ENCODE measurements at regions not wholly inside any gene's neighbourhood (a gene's known extent, or its start where the extent isn't known, plus 50 kb on each side); places are given as distances from the start of the nearest gene placed in this dataset.
A peak's percentile ranks its signal among the peaks of the same experiment; 100 is the strongest.
"Not testable (repeated sequence)": the region's sequence is repeated elsewhere in the genome, so short reads cannot be mapped to it uniquely, and the experiment has no call there.

DNA sequence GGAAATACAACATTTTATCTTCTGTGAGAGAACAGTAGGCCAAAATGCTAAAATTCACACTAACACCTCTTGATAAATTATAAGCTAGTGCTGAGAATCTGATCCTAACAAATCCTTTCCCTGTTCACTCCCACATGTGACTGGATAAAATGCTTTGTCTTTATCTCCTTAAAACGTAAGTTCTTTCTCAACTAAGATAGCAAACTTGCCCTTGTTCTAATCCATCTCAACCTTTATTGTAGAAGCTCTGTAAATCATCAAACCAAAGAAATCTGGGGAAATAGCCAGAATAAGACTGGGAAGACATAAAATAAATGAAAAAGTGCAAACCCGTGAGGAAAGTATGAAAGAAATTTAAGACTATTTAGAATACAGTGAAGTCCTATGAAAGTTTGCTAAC is 1058.4 kb upstream of the ACVR2A start:
- no peak for DNase-seq (ENCODE audit: low read depth)
- H3K4me3 ChIP-seq (ENCODE audit: low read depth, low read length) = no peak overlapping the region

GRCh38 chr2:146785101-146785500 is 1059.7 kb upstream of the ACVR2A start:
- no peak overlapping the region for H3K4me3 ChIP-seq (ENCODE audit: low read depth, low read length)
- no peak for DNase-seq (ENCODE audit: low read depth)

DNA sequence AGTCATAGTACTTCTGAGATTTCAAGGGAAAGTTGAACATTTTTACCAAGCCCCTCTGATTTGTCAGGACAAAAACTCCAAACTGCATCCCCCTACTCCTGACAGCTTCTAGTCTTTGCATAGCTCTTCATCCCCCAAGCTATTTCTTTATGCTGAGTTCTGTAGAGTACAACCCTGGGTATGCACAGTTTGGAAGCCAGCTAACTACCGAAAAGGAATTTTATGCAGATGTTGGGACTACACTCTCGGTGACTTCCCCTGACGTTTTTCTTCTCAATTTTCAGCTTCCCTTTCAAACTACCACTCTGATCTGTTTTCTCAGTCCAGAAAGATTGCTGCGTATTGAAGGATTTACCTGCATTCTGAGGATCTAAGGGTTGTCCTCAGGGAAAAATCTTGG is 1060.2 kb upstream of the ACVR2A start:
- no peak for DNase-seq (ENCODE audit: low read depth)
- no peak overlapping the region for H3K4me3 ChIP-seq (ENCODE audit: low read depth, low read length)

GRCh38 chr2:146777181-146777580 is 1067.6 kb upstream of the ACVR2A start:
- no peak for DNase-seq (ENCODE audit: low read depth)
- no peak overlapping the region for H3K4me3 ChIP-seq (ENCODE audit: low read depth, low read length)

- DNase-seq (ENCODE audit: low read depth) = no peak
- no peak overlapping the region for H3K4me3 ChIP-seq (ENCODE audit: low read depth, low read length)
Observed at GRCh38 chr2:146776596-146776995, 1068.2 kb upstream of the ACVR2A start.

DNA sequence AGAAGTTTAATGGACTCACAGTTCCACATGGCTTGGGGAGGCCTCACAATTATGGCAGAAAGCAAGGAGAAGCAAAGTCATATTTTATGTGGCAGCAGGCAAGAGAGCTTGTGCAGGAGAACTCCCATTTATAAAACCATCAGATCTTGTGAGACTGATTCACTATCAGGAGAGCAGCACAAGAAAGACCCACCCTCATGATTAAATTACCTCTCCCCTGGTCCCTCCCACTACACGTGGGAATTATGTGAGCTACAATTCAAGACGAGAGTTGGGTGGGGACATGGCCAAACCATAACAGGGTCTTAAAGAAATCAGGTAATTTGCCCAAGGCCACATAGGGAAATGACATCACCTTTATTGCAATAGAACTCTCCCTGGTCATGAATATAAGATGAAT is 1073.3 kb upstream of the ACVR2A start:
- H3K4me3 ChIP-seq (ENCODE audit: low read depth, low read length) = no peak overlapping the region
- DNase-seq (ENCODE audit: low read depth) = no peak

DNA sequence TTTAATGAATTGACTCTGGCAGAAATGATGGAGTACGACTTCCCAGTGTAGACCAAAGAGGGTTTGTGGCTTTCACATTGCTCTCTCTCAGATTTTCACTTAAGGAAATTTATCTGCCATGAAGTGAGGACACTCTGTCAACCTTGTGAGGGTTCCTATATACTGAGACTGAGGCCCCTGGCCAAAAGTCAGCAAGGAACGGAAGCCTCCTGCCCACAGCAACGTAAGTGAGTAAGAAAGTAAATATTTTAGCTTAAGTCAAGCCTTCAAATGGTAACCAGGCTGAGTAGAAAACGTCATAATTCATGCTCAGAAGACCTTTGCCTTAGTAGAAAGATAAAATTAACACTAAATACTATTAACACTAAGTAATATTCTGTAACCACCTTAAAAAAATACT is 1080.5 kb upstream of the ACVR2A start:
- no peak for DNase-seq (ENCODE audit: low read depth)
- no peak overlapping the region for H3K4me3 ChIP-seq (ENCODE audit: low read depth, low read length)

GRCh38 chr2:146762786-146763185 is 1082.0 kb upstream of the ACVR2A start:
- no peak overlapping the region for H3K4me3 ChIP-seq (ENCODE audit: low read depth, low read length)
- DNase-seq (ENCODE audit: low read depth) = no peak

DNA sequence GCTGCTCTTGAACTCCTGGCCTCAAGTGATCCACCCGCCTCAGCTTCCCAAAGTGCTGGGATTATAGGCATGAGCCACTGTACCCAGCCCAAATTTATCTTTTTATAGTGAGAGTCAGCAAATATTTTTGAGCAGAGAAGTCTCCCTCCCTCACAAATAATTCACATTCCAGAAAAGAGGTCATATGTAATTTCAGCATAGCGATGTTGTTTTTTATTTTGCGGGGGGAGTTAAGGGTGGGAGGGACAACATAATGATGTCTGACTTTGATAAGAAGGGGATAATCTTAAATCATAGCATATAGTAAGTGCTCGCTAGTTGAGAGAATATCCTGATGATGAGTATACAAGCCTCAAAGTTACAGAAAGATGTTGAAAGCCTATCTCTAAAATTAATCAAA is 1090.2 kb upstream of the ACVR2A start:
- H3K4me3 ChIP-seq (ENCODE audit: low read depth, low read length) = no peak overlapping the region
- DNase-seq (ENCODE audit: low read depth) = no peak

DNA sequence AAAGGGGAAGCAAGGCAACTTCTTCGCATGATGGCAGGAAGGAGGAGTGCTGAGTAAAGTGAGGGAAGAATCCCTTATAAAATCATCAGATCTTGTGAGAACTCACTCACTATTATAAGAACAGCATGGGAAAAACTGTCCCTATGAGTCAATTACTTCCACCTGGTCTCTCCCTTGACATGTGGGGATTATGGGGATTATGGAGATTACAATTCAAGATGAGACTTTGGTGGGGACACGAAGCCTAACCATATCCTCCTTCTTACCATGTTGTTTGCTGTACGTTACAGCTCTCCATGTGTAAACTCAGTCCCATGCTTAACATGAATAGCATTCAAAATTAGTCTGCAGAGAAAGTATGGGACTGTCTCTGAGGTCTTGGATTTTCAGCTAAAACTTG is 1096.8 kb upstream of the ACVR2A start:
- no peak overlapping the region for H3K4me3 ChIP-seq (ENCODE audit: low read depth, low read length)
- DNase-seq (ENCODE audit: low read depth) = no peak

GRCh38 chr2:146741260-146741659 is 1103.6 kb upstream of the ACVR2A start:
- H3K4me3 ChIP-seq (ENCODE audit: low read depth, low read length) = no peak overlapping the region
- DNase-seq (ENCODE audit: low read depth) = no peak

- no peak overlapping the region for H3K4me3 ChIP-seq (ENCODE audit: low read depth, low read length)
- no peak for DNase-seq (ENCODE audit: low read depth)
Observed at GRCh38 chr2:146734821-146735190, 1110.0 kb upstream of the ACVR2A start.

GRCh38 chr2:146734042-146734820 is 1110.6 kb upstream of the ACVR2A start:
- no peak overlapping the region for H3K4me3 ChIP-seq (ENCODE audit: low read depth, low read length)
- DNase-seq (ENCODE audit: low read depth) = peak; percentile 26

DNA sequence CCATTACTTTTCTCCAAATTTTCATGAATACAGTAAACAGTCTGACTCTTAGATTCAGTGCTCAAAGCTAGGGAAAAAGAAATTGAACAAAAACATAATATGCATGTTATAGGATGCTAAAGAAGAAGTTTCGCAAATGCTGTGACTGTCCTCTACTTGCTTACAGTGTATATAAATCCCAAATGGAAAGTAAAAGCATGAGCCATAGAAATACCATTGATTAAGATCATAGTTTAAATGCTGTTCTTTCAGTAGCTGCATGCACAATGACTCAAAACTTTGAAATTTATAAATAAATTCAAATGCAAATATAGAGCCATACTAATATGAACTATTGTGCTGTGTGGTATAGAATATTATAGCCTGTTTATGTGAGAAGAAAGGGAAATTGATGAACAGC is 1113.9 kb upstream of the ACVR2A start:
- peak; percentile 4 for DNase-seq (ENCODE audit: low read depth)
- H3K4me3 ChIP-seq (ENCODE audit: low read depth, low read length) = no peak overlapping the region

DNA sequence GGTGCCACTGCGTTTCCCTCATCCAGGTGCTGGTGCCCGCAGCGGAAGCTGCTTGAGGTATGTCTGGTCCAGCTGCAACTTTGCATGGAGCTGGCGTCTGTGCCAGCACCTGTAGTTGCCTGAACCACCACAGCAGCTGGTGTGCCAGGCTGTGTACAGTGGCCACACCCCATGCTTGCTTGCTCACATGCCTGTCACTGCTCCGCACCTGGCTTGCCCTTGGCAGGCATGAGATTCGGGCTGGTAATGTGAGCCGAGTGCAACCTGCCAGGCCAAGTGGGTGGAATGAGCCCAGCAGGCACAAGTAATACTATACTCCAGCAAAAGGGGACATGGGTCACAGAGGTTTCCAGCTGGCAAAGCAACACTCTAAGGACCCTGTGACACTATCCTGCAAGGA is 1123.3 kb upstream of the ACVR2A start:
- DNase-seq (ENCODE audit: low read depth) = no peak
- no peak overlapping the region for H3K4me3 ChIP-seq (ENCODE audit: low read depth, low read length)

GRCh38 chr2:146720170-146720569 is 1124.7 kb upstream of the ACVR2A start:
- DNase-seq (ENCODE audit: low read depth) = no peak
- no peak overlapping the region for H3K4me3 ChIP-seq (ENCODE audit: low read depth, low read length)

DNA sequence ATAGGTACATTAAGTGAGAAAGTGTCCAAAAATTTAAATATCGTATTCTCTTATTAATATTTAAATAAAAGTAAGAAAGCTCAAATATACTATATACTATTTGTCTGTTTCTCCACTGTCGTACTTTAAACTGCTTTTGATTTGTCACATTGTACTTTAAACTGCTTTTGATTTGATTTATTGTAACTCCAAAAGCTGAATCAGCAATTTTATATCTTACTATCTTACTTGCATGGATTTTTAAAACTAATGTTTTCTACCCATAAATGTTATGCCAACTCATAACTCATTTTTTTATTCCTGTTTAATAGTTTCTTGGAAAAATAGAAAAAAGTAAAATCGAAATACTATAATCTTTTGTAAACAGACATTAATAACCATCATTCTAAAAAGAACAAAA is 1128.2 kb upstream of the ACVR2A start:
- no peak overlapping the region for H3K4me3 ChIP-seq (ENCODE audit: low read depth, low read length)
- no peak for DNase-seq (ENCODE audit: low read depth)

GRCh38 chr2:146709004-146709403 is 1135.8 kb upstream of the ACVR2A start:
- no peak overlapping the region for H3K4me3 ChIP-seq (ENCODE audit: low read depth, low read length)
- DNase-seq (ENCODE audit: low read depth) = no peak

- no peak for DNase-seq (ENCODE audit: low read depth)
- H3K4me3 ChIP-seq (ENCODE audit: low read depth, low read length) = no peak overlapping the region
Observed at GRCh38 chr2:146701183-146701582, 1143.6 kb upstream of the ACVR2A start.

DNA sequence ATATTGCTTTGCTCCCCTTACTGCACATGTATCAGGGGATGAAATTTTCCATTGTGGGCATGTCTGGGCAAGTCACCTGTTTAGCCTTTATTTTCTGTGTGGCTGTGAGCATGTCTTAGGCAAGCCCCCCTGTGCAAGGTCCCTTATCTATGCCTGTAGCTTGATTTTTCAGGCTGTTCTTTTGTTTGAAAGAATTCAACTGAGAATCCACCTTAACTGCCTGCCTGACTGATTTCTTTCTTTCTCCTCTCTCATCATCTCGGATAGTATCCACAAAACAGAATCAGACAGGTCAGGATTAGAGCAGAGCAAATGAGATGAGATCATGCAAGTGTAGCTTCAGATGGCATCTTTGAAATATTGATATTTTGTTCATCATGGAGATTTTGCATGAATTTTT is 1147.5 kb upstream of the ACVR2A start:
- H3K4me3 ChIP-seq (ENCODE audit: low read depth, low read length) = no peak overlapping the region
- no peak for DNase-seq (ENCODE audit: low read depth)

GRCh38 chr2:146696787-146697186 is 1148.0 kb upstream of the ACVR2A start:
- H3K4me3 ChIP-seq (ENCODE audit: low read depth, low read length); DNase-seq (ENCODE audit: low read depth): not testable (repeated sequence)

- no peak overlapping the region for H3K4me3 ChIP-seq (ENCODE audit: low read depth, low read length)
- no peak for DNase-seq (ENCODE audit: low read depth)
Observed at GRCh38 chr2:146681991-146682390, 1162.8 kb upstream of the ACVR2A start.

Measured in skeletal muscle cell (primary cell).